Upper lobe of left lung (tissue), 4 donors: ENCODE measurements at regions not wholly inside any gene's neighbourhood (a gene's known extent, or its start where the extent isn't known, plus 50 kb on each side); places are given as distances from the start of the nearest gene placed in this dataset.

Experiments
- CTCF ChIP-seq, 6 experiments: fragments of 450-650 bp in 4 of 6; fragments of 200-600 bp in 2 of 6; sonication (generic) in 2 of 6; IDR thresholded peaks; one replicate each; pipeline ENCODE4 v1.5.1; 2016 to 2019; ENCODE audit warnings: antibody characterized with exemption in 6 of 6
- EP300 ChIP-seq, 4 donors: sonication (generic); formaldehyde crosslinking; IDR thresholded peaks; one replicate each; pipeline ENCODE4 v1.5.1; 2017; ENCODE audit warnings: antibody characterized with exemption in 4 of 4, control low read depth in 2 of 4
- POLR2A ChIP-seq, 4 donors: fragments of 450-650 bp; IDR thresholded peaks; one replicate each; pipeline ENCODE4 v1.5.1; 2016 to 2017; ENCODE audit warnings: antibody characterized with exemption in 4 of 4, mild to moderate bottlenecking in 2 of 4

- TF ChIP-seq POLR2A (IDR thresholded peaks at IDR 0.05) (no peak), CTCF (IDR thresholded peaks at IDR 0.05) (no peak), EP300 (IDR thresholded peaks at IDR 0.05) (no peak)
Measured at GRCh38 chr15:72856549-72857040, 73.0 kb upstream of the ADPGK start.
